IMR-90 (cell line): ENCODE measurements at regions not wholly inside any gene's neighbourhood (a gene's known extent, or its start where the extent isn't known, plus 50 kb on each side); places are given as distances from the start of the nearest gene placed in this dataset.

Experiments used
- ATAC-seq: fragments of 200-7000 bp; cut with Tn5 transposase; 2 replicates; pipeline ENCODE4 v1.9.1; 2020; ENCODE audit warnings: low read depth, mild to moderate bottlenecking, moderate library complexity
- BruUV-seq: library from RNA; stranded (reverse); fragments of 400-500 nt; replicated peaks from 2 replicates; lab custom pipeline; 2021; lab: Mats Ljungman, UMichigan
- CTCF ChIA-PET: fragments of 300-600 bp; formaldehyde crosslinking; extraction: SDS; loops from one replicate; lab custom pipeline; 2021; ENCODE audit warnings: antibody characterized with exemption; lab: Yijun Ruan, JAX
- POLR2A ChIA-PET: fragments of 300-600 bp; sonication (Branson Sonifier 250); formaldehyde crosslinking; loops from one replicate; lab custom pipeline; 2022; ENCODE audit warnings: antibody characterized with exemption; ENCODE audit not compliant: unreplicated experiment; lab: Charles Lee
- DNase-seq: peaks from one replicate; pipeline ENCODE4 v3.0.0; 2013
- H2AFZ ChIP-seq: replicated peaks from 2 replicates; pipeline ENCODE3; 2013; ENCODE audit warnings: low read length, mild to moderate bottlenecking; ENCODE audit not compliant: poor library complexity
- H2AK5ac ChIP-seq: 2 replicates; pipeline ENCODE4 v1.6.1; 2013; ENCODE audit warnings: low read depth, low read length, inconsistent platforms
- H2AK9ac ChIP-seq: replicated peaks from 2 replicates; pipeline ENCODE3; 2013; ENCODE audit warnings: mild to moderate bottlenecking, low read depth, low read length, moderate library complexity; ENCODE audit not compliant: poor library complexity
- H2BK120ac ChIP-seq: 2 replicates; pipeline ENCODE4 v1.6.1; 2013; ENCODE audit warnings: low read depth, low read length, inconsistent platforms
- H2BK15ac ChIP-seq: 3 replicates; pipeline ENCODE4 v1.6.1; 2013; ENCODE audit warnings: low read depth, low read length, inconsistent platforms
- H2BK20ac ChIP-seq: 2 replicates; pipeline ENCODE4 v1.6.1; 2013; ENCODE audit warnings: low read depth, mild to moderate bottlenecking, inconsistent platforms, low read length, moderate library complexity
- H2BK5ac ChIP-seq: 2 replicates; pipeline ENCODE4 v1.6.1; 2013; ENCODE audit warnings: mild to moderate bottlenecking, low read depth, low read length, inconsistent platforms; ENCODE audit not compliant: poor library complexity, severe bottlenecking
- H3K14ac ChIP-seq: replicated peaks from 2 replicates; pipeline ENCODE4 v1.6.1; 2013; ENCODE audit warnings: low read depth, low read length, inconsistent platforms
- H3K18ac ChIP-seq: 2 replicates; pipeline ENCODE4 v1.6.1; 2013; ENCODE audit warnings: low read depth, low read length, control low read depth
- H3K23ac ChIP-seq: 2 replicates; pipeline ENCODE4 v1.6.1; 2013; ENCODE audit warnings: low read depth, low read length, inconsistent platforms
- H3K27ac ChIP-seq: 2 replicates; pipeline ENCODE4 v1.5.1; 2013; ENCODE audit warnings: mild to moderate bottlenecking, control low read depth, low read length; ENCODE audit not compliant: insufficient read depth
- H3K27me3 ChIP-seq: 2 replicates; pipeline ENCODE4 v1.6.1; 2013; ENCODE audit warnings: low read length; ENCODE audit not compliant: control insufficient read depth, insufficient read depth
- H3K36me3 ChIP-seq: 2 replicates; pipeline ENCODE4 v1.6.1; 2013; ENCODE audit warnings: low read length, mixed read lengths; ENCODE audit not compliant: control insufficient read depth, insufficient read depth
- H3K4ac ChIP-seq: 2 replicates; pipeline ENCODE4 v1.6.1; 2013; ENCODE audit warnings: low read depth, low read length, inconsistent platforms
- H3K4me1 ChIP-seq: 2 replicates; pipeline ENCODE4 v1.6.1; 2013; ENCODE audit warnings: low read length, mixed read lengths; ENCODE audit not compliant: control insufficient read depth, insufficient read depth
- H3K4me2 ChIP-seq: 2 replicates; pipeline ENCODE4 v1.6.1; 2013; ENCODE audit warnings: low read depth, mild to moderate bottlenecking, control low read depth, low read length, moderate library complexity
- H3K4me3 ChIP-seq: 2 replicates; pipeline ENCODE4 v1.5.1; 2013; ENCODE audit warnings: low read depth, mild to moderate bottlenecking, control low read depth, low read length, moderate library complexity; ENCODE audit not compliant: insufficient read depth
- H3K56ac ChIP-seq: 2 replicates; pipeline ENCODE4 v1.6.1; 2013; ENCODE audit warnings: low read length, inconsistent platforms; ENCODE audit not compliant: insufficient read depth; ENCODE audit errors: extremely low read depth
- H3K79me1 ChIP-seq, 2 experiments: 2 replicates each; pipeline ENCODE4 v1.6.1; 2013; ENCODE audit warnings: low read length in 2 of 2, inconsistent platforms in 1 of 2, low read depth in 1 of 2
- H3K9ac ChIP-seq: 2 replicates; pipeline ENCODE4 v1.6.1; 2013; ENCODE audit warnings: low read depth, low read length, control low read depth
- H3K9me1 ChIP-seq: 2 replicates; pipeline ENCODE4 v1.6.1; 2013; ENCODE audit warnings: low read length, inconsistent platforms; ENCODE audit not compliant: insufficient read depth
- H3K9me3 ChIP-seq: 2 replicates; pipeline ENCODE4 v1.6.1; 2013; ENCODE audit warnings: low read length; ENCODE audit not compliant: control insufficient read depth, insufficient read depth
- H4K20me1 ChIP-seq: 2 replicates; pipeline ENCODE4 v1.6.1; 2013; ENCODE audit warnings: low read length, inconsistent platforms; ENCODE audit not compliant: insufficient read depth
- H4K5ac ChIP-seq: 2 replicates; pipeline ENCODE4 v1.6.1; 2013; ENCODE audit warnings: mild to moderate bottlenecking, low read depth, low read length, control low read depth
- H4K8ac ChIP-seq, 2 experiments: 2 replicates each; pipeline ENCODE4 v1.6.1; 2013; ENCODE audit warnings: low read depth in 2 of 2, low read length in 2 of 2, control low read depth in 1 of 2, inconsistent platforms in 1 of 2
- H4K91ac ChIP-seq: 2 replicates; pipeline ENCODE4 v1.6.1; 2013; ENCODE audit warnings: low read depth, low read length, inconsistent platforms; ENCODE audit not compliant: insufficient read depth
- BHLHE40 ChIP-seq: fragments of 150-350 bp; IDR thresholded peaks from 2 replicates; pipeline ENCODE4 v1.6.1; 2016; ENCODE audit warnings: mild to moderate bottlenecking, low read depth, low read length
- CEBPB ChIP-seq: IDR thresholded peaks from 2 replicates; pipeline ENCODE4 v1.6.1; 2012; ENCODE audit warnings: low read depth, low read length, improper control_type of control experiment
- CHD1 ChIP-seq: IDR thresholded peaks from 2 replicates; pipeline ENCODE4 v1.6.1; 2012; ENCODE audit warnings: low read depth, low read length, improper control_type of control experiment
- FOS ChIP-seq: fragments of 150-350 bp; IDR thresholded peaks from 2 replicates; pipeline ENCODE4 v1.6.1; 2016; ENCODE audit warnings: low read depth, low read length
- MAFK ChIP-seq: IDR thresholded peaks from 2 replicates; pipeline ENCODE4 v1.6.1; 2012; ENCODE audit warnings: low read depth, low read length, improper control_type of control experiment
- MAZ ChIP-seq: IDR thresholded peaks from 2 replicates; pipeline ENCODE4 v1.6.1; 2012; ENCODE audit warnings: low read depth, mild to moderate bottlenecking, low read length, improper control_type of control experiment, moderate library complexity, borderline replicate concordance
- MXI1 ChIP-seq: IDR thresholded peaks from 2 replicates; pipeline ENCODE4 v1.6.1; 2012; ENCODE audit warnings: low read depth, mild to moderate bottlenecking, low read length, moderate library complexity, borderline replicate concordance
- NFE2L2 ChIP-seq: fragments of 150-350 bp; IDR thresholded peaks from 2 replicates; pipeline ENCODE4 v1.6.1; 2016; ENCODE audit warnings: low read depth, mild to moderate bottlenecking, low read length
- POLR2A ChIP-seq: IDR thresholded peaks from 2 replicates; pipeline ENCODE4 v1.6.1; 2012; ENCODE audit warnings: mild to moderate bottlenecking, low read depth, low read length
- RAD21 ChIP-seq: IDR thresholded peaks from 2 replicates; pipeline ENCODE4 v1.6.1; 2012; ENCODE audit warnings: low read length, improper control_type of control experiment
- RCOR1 ChIP-seq: IDR thresholded peaks from 2 replicates; pipeline ENCODE4 v1.6.1; 2012; ENCODE audit warnings: mild to moderate bottlenecking, low read length, improper control_type of control experiment; ENCODE audit not compliant: insufficient replicate concordance
- RFX5 ChIP-seq: IDR thresholded peaks from 2 replicates; pipeline ENCODE4 v1.8.0; 2012; ENCODE audit warnings: low read depth, mild to moderate bottlenecking, low read length, moderate library complexity
- SMC3 ChIP-seq: fragments of 150-350 bp; IDR thresholded peaks from 2 replicates; pipeline ENCODE4 v1.6.1; 2016; ENCODE audit warnings: low read depth, mild to moderate bottlenecking, antibody characterized with exemption, low read length, moderate library complexity
- WGBS, 2 experiments: methylation state at CpG; one replicate each; pipeline versions ENCODE4 v1.1.5 to v1.1.7; 2013; ENCODE audit warnings: missing lambda C conversion rate in 2 of 2; ENCODE audit not compliant: insufficient read length in 1 of 2; ENCODE audit errors: extremely low coverage in 2 of 2; 5-methylcytosine and 5-hydroxymethylcytosine counted together
- dilution Hi-C: fragments of 300-500 bp; cut with HindIII; formaldehyde crosslinking; loops from one replicate; pipeline ENCODE4 v1.14.3; 2018; ENCODE audit warnings: low sequenced_read_pairs; ENCODE audit not compliant: unreplicated experiment
- in situ Hi-C: fragments of 300-500 bp; cut with MboI; formaldehyde crosslinking; loops from 3 replicates; pipeline ENCODE4 v1.14.3; 2019; ENCODE audit warnings: low sequenced_read_pairs, inconsistent platforms, mixed read lengths
- intact Hi-C: fragments of 100-400 bp; cut with micrococcal nuclease; formaldehyde crosslinking; loops from 2 replicates; pipeline ENCODE4 v1.10.0; 2022
- TF ChIP-seq, protein P1 (sequence below): fragments of 150-350 bp; IDR thresholded peaks from 2 replicates; pipeline ENCODE4 v1.6.1; 2017; ENCODE audit warnings: mild to moderate bottlenecking, antibody characterized with exemption, low read length, low read depth
- TF ChIP-seq, protein P2 (sequence below): conservative IDR thresholded peaks from 2 replicates; pipeline ENCODE4 v1.5.1; 2012; ENCODE audit warnings: mild to moderate bottlenecking, low read depth, low read length, improper control_type of control experiment
- TF ChIP-seq, protein P3 (sequence below): fragments of 150-350 bp; IDR thresholded peaks from 2 replicates; pipeline ENCODE4 v1.6.1; 2016; ENCODE audit warnings: low read depth, mild to moderate bottlenecking, low read length, moderate library complexity, borderline replicate concordance

DNA sequence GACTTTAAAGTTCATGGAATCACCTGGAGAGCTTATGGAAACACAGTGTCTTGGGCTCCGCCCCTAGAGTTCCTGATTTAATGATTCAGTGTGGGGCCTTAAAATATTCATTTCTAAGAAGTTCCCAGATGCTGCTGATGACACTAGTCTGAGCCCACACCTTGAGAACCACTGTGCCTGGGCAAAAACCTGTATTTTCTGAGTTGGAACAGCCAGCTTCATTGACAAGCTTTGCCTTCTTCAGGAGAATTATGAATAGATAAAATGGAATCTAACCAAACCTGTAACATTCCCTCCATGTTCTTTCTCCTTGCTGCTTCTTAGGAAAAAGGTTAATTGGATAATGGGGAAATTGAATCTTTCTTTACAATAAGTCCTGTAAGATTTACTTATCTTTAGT, 490.7 kb downstream of the DIPK2A start:
- Histone ChIP-seq H2AFZ (no peak overlapping the region), H3K23ac (no peak overlapping the region), H3K18ac (no peak overlapping the region), H2BK120ac (no peak overlapping the region), H4K8ac (no peak overlapping the region), H3K79me1 (no peaks in the 10 kb centered on the region), H3K27me3 (no peaks in the 10 kb centered on the region), H4K20me1 (no peaks in the 10 kb centered on the region), H3K4me2 (no peak overlapping the region), H3K9me3 (no peaks in the 10 kb centered on the region; the same call in 1 of the 2 replicates), H3K4me3 (no peak overlapping the region), H2AK5ac (no peak overlapping the region), H3K27ac (no peak overlapping the region), H3K56ac (no peak overlapping the region), H3K9me1 (no peaks in the 10 kb centered on the region), H2AK9ac (no peak overlapping the region), H2BK15ac (no peak overlapping the region), H4K91ac (no peak overlapping the region), H3K36me3 (no peaks in the 10 kb centered on the region), H2BK5ac (no peak overlapping the region), H2BK20ac (no peak overlapping the region), H3K9ac (no peak overlapping the region), H3K4me1 (no peaks in the 10 kb centered on the region), H4K5ac (no peak overlapping the region), H3K4ac (no peak overlapping the region), H3K14ac (no peak overlapping the region)
- in situ Hi-C loops, result no loop called here
- intact Hi-C loops, result no loop called here
- ATAC-seq (no peak), DNase-seq (no peak)
- dilution Hi-C loops, result no loop called here
- POLR2A ChIA-PET, result no interaction called here
- no TSS peak for BruUV-seq
- no CpG with 5 or more reads among the region's 1 CpG for WGBS, 2 experiments
- TF ChIP-seq FOS (no peak), RCOR1 (no peak), CHD1 (no peak), MXI1 (no peak), RAD21 (no peak), NFE2L2 (no peak), RFX5 (no peak), POLR2A (no peak), MAZ (no peak), MAFK (no peak), SMC3 (no peak), CEBPB (no peak), BHLHE40 (no peak)
- TF ChIP-seq, protein P1, sequence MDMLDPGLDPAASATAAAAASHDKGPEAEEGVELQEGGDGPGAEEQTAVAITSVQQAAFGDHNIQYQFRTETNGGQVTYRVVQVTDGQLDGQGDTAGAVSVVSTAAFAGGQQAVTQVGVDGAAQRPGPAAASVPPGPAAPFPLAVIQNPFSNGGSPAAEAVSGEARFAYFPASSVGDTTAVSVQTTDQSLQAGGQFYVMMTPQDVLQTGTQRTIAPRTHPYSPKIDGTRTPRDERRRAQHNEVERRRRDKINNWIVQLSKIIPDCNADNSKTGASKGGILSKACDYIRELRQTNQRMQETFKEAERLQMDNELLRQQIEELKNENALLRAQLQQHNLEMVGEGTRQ, result no peak
- TF ChIP-seq, protein P2, sequence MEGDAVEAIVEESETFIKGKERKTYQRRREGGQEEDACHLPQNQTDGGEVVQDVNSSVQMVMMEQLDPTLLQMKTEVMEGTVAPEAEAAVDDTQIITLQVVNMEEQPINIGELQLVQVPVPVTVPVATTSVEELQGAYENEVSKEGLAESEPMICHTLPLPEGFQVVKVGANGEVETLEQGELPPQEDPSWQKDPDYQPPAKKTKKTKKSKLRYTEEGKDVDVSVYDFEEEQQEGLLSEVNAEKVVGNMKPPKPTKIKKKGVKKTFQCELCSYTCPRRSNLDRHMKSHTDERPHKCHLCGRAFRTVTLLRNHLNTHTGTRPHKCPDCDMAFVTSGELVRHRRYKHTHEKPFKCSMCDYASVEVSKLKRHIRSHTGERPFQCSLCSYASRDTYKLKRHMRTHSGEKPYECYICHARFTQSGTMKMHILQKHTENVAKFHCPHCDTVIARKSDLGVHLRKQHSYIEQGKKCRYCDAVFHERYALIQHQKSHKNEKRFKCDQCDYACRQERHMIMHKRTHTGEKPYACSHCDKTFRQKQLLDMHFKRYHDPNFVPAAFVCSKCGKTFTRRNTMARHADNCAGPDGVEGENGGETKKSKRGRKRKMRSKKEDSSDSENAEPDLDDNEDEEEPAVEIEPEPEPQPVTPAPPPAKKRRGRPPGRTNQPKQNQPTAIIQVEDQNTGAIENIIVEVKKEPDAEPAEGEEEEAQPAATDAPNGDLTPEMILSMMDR, result no peak
- TF ChIP-seq, protein P3, sequence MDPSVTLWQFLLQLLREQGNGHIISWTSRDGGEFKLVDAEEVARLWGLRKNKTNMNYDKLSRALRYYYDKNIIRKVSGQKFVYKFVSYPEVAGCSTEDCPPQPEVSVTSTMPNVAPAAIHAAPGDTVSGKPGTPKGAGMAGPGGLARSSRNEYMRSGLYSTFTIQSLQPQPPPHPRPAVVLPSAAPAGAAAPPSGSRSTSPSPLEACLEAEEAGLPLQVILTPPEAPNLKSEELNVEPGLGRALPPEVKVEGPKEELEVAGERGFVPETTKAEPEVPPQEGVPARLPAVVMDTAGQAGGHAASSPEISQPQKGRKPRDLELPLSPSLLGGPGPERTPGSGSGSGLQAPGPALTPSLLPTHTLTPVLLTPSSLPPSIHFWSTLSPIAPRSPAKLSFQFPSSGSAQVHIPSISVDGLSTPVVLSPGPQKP, result no peak
- CTCF ChIA-PET, result no interaction called here
